IgD-negative memory B cell (primary cell): ENCODE measurements at regions not wholly inside any gene's neighbourhood (a gene's known extent, or its start where the extent isn't known, plus 50 kb on each side); places are given as distances from the start of the nearest gene placed in this dataset.

Source experiments
- H3K27ac Mint-ChIP-seq, 3 donors: one replicate each; pipeline ENCODE4 v1.8.0; 2020 to 2022; ENCODE audit warnings: mild to moderate bottlenecking in 3 of 3, mixed read lengths in 3 of 3, moderate library complexity in 1 of 3
- H3K27me3 Mint-ChIP-seq: one replicate; pipeline ENCODE4 v1.8.0; 2021; ENCODE audit warnings: mixed read lengths
- H3K36me3 Mint-ChIP-seq: one replicate; pipeline ENCODE4 v1.8.0; 2020; ENCODE audit warnings: mild to moderate bottlenecking, mixed read lengths
- H3K4me1 Mint-ChIP-seq, 3 donors: one replicate each; pipeline ENCODE4 v1.8.0; 2020 to 2022; ENCODE audit warnings: mixed read lengths in 3 of 3, mild to moderate bottlenecking in 1 of 3
- H3K4me3 Mint-ChIP-seq, 4 donors: one replicate each; pipeline ENCODE4 v1.8.0; 2020 to 2022; ENCODE audit warnings: mild to moderate bottlenecking in 4 of 4, mixed read lengths in 4 of 4, moderate library complexity in 3 of 4
- H3K9me3 Mint-ChIP-seq, 3 donors: one replicate each; pipeline ENCODE4 v1.8.0; 2020 to 2021; ENCODE audit warnings: mixed read lengths in 3 of 3, mild to moderate bottlenecking in 1 of 3

GRCh38 chr10:125513429-125514182, 169.4 kb downstream of the TEX36 start:
- H3K36me3 Mint-ChIP-seq, result no peaks in the 10 kb centered on the region
- H3K27ac Mint-ChIP-seq, result no peak overlapping the region
- H3K9me3 Mint-ChIP-seq, result peaks cover 0 to 4% (median 0%) of the 10 kb centered on the region in 3 donors
- H3K4me3 Mint-ChIP-seq, result no peak overlapping the region
- peaks cover 2% of the 10 kb centered on the region for H3K27me3 Mint-ChIP-seq
- H3K4me1 Mint-ChIP-seq, result no peaks in the 10 kb centered on the region

- Mint-ChIP-seq H3K9me3 (peaks cover 0 to 4% (median 0%) of the 10 kb centered on the region in 3 donors), H3K4me3 (no peak overlapping the region), H3K27ac (no peak overlapping the region), H3K27me3 (peaks cover 4% of the 10 kb centered on the region), H3K36me3 (no peaks in the 10 kb centered on the region), H3K4me1 (no peaks in the 10 kb centered on the region)
Measured at GRCh38 chr10:125510998-125511397, 172.0 kb downstream of the TEX36 start.

- no peaks in the 10 kb centered on the region for H3K36me3 Mint-ChIP-seq
- no peaks in the 10 kb centered on the region for H3K4me1 Mint-ChIP-seq
- no peak overlapping the region for H3K27ac Mint-ChIP-seq
- no peak overlapping the region for H3K4me3 Mint-ChIP-seq
- peaks cover 1% of the 10 kb centered on the region for H3K27me3 Mint-ChIP-seq
- peaks cover 0 to 4% (median 2%) of the 10 kb centered on the region in 3 donors for H3K9me3 Mint-ChIP-seq
Measured at GRCh38 chr10:125505648-125506047, 177.3 kb downstream of the TEX36 start.

GRCh38 chr10:125502276-125502675, 180.7 kb downstream of the TEX36 start:
- Mint-ChIP-seq H3K9me3 (peaks cover 0 to 5% (median 0%) of the 10 kb centered on the region in 3 donors), H3K27me3 (peaks cover 6% of the 10 kb centered on the region), H3K36me3 (no peaks in the 10 kb centered on the region), H3K4me3 (no peak overlapping the region), H3K27ac (no peak overlapping the region), H3K4me1 (no peaks in the 10 kb centered on the region)

- Mint-ChIP-seq H3K9me3 (peaks cover 0 to 7% (median 0%) of the 10 kb centered on the region in 3 donors), H3K4me3 (no peak overlapping the region), H3K4me1 (no peaks in the 10 kb centered on the region), H3K27ac (no peak overlapping the region), H3K36me3 (no peaks in the 10 kb centered on the region), H3K27me3 (peaks cover 5% of the 10 kb centered on the region)
Measured at GRCh38 chr10:125495386-125495785, 187.6 kb downstream of the TEX36 start.

GRCh38 chr10:125494651-125495239, 188.2 kb downstream of the TEX36 start:
- Mint-ChIP-seq H3K4me1 (no peaks in the 10 kb centered on the region), H3K27me3 (peaks cover 5% of the 10 kb centered on the region), H3K9me3 (peaks cover 0 to 4% (median 0%) of the 10 kb centered on the region in 3 donors), H3K27ac (no peak overlapping the region), H3K36me3 (no peaks in the 10 kb centered on the region), H3K4me3 (no peak overlapping the region)

GRCh38 chr10:125491381-125491780, 191.6 kb downstream of the TEX36 start:
- no peaks in the 10 kb centered on the region for H3K4me1 Mint-ChIP-seq
- H3K36me3 Mint-ChIP-seq, result no peaks in the 10 kb centered on the region
- H3K27me3 Mint-ChIP-seq, result no peaks in the 10 kb centered on the region
- H3K4me3 Mint-ChIP-seq, result no peak overlapping the region
- H3K9me3 Mint-ChIP-seq, result peaks cover 0 to 3% (median 0%) of the 10 kb centered on the region in 3 donors
- no peak overlapping the region for H3K27ac Mint-ChIP-seq

- H3K27ac Mint-ChIP-seq, result no peak overlapping the region
- no peak overlapping the region for H3K4me3 Mint-ChIP-seq
- no peaks in the 10 kb centered on the region for H3K4me1 Mint-ChIP-seq
- H3K27me3 Mint-ChIP-seq, result no peaks in the 10 kb centered on the region
- no peaks in the 10 kb centered on the region for H3K36me3 Mint-ChIP-seq
- peaks cover 0 to 3% (median 0%) of the 10 kb centered on the region in 3 donors for H3K9me3 Mint-ChIP-seq
Measured at GRCh38 chr10:125489731-125490130, 193.2 kb downstream of the TEX36 start.

GRCh38 chr10:125485665-125486064, 197.3 kb downstream of the TEX36 start:
- H3K27ac Mint-ChIP-seq, result no peak overlapping the region

GRCh38 chr10:125484035-125484732, 198.8 kb downstream of the TEX36 start:
- H3K27me3 Mint-ChIP-seq, result peaks cover 6% of the 10 kb centered on the region
- H3K4me3 Mint-ChIP-seq, result no peak overlapping the region
- no peaks in the 10 kb centered on the region for H3K36me3 Mint-ChIP-seq

More at GRCh38 chr10:125485665-125486064, 197.3 kb downstream of the TEX36 start:
- peaks cover 4% of the 10 kb centered on the region for H3K27me3 Mint-ChIP-seq
- H3K36me3 Mint-ChIP-seq, result no peaks in the 10 kb centered on the region
- peaks cover 0 to 3% (median 0%) of the 10 kb centered on the region in 3 donors for H3K9me3 Mint-ChIP-seq
- H3K4me1 Mint-ChIP-seq, result no peaks in the 10 kb centered on the region
- H3K4me3 Mint-ChIP-seq, result no peak overlapping the region

GRCh38 chr10:125482637-125483036, 200.3 kb downstream of the TEX36 start:
- Mint-ChIP-seq H3K9me3 (peaks cover 0 to 3% (median 0%) of the 10 kb centered on the region in 3 donors), H3K4me1 (no peaks in the 10 kb centered on the region), H3K36me3 (no peaks in the 10 kb centered on the region), H3K4me3 (no peak overlapping the region), H3K27ac (no peak overlapping the region), H3K27me3 (peaks cover 6% of the 10 kb centered on the region)

More at GRCh38 chr10:125484035-125484732, 198.8 kb downstream of the TEX36 start:
- H3K9me3 Mint-ChIP-seq, result peaks cover 0 to 3% (median 0%) of the 10 kb centered on the region in 3 donors
- H3K27ac Mint-ChIP-seq, result no peak overlapping the region
- H3K4me1 Mint-ChIP-seq, result no peaks in the 10 kb centered on the region

GRCh38 chr10:125482108-125482507, 200.9 kb downstream of the TEX36 start:
- Mint-ChIP-seq H3K36me3 (no peaks in the 10 kb centered on the region), H3K27me3 (peaks cover 6% of the 10 kb centered on the region), H3K4me3 (no peak overlapping the region), H3K27ac (no peak overlapping the region), H3K9me3 (peaks cover 0 to 3% (median 0%) of the 10 kb centered on the region in 3 donors), H3K4me1 (no peaks in the 10 kb centered on the region)

- Mint-ChIP-seq H3K36me3 (no peaks in the 10 kb centered on the region), H3K27me3 (peaks cover 6% of the 10 kb centered on the region), H3K4me3 (no peak overlapping the region), H3K9me3 (no peaks in the 10 kb centered on the region), H3K27ac (no peak overlapping the region), H3K4me1 (no peaks in the 10 kb centered on the region)
Measured at GRCh38 chr10:125479059-125479458, 203.9 kb downstream of the TEX36 start.

- Mint-ChIP-seq H3K36me3 (no peaks in the 10 kb centered on the region), H3K9me3 (peaks cover 0 to 3% (median 0%) of the 10 kb centered on the region in 3 donors), H3K27me3 (peaks cover 2% of the 10 kb centered on the region), H3K27ac (no peak overlapping the region), H3K4me3 (no peak overlapping the region), H3K4me1 (no peaks in the 10 kb centered on the region)
Measured at GRCh38 chr10:125475815-125476214, 207.1 kb downstream of the TEX36 start.

- Mint-ChIP-seq H3K36me3 (no peaks in the 10 kb centered on the region), H3K4me1 (no peaks in the 10 kb centered on the region), H3K27ac (no peak overlapping the region), H3K4me3 (no peak overlapping the region), H3K27me3 (no peaks in the 10 kb centered on the region), H3K9me3 (peaks cover 0 to 5% (median 0%) of the 10 kb centered on the region in 3 donors)
Measured at GRCh38 chr10:125473143-125473793, 209.7 kb downstream of the TEX36 start.
